OCI-LY3 (cell line): ENCODE measurements at regions not wholly inside any gene's neighbourhood (a gene's known extent, or its start where the extent isn't known, plus 50 kb on each side); places are given as distances from the start of the nearest gene placed in this dataset.

Source experiments
- H2AFZ ChIP-seq: fragments of 200-600, 300-600 bp; shearing (Covaris generic); 2 replicates; pipeline ENCODE4 v1.6.0; 2014; ENCODE audit warnings: antibody characterized with exemption, low read depth, low read length
- H3K27ac ChIP-seq: fragments of 200-600, 300-600 bp; sonication (generic); 2 replicates; pipeline ENCODE4 v1.5.1; 2014; ENCODE audit warnings: mild to moderate bottlenecking, low read length, moderate library complexity, mixed read lengths
- H3K27me3 ChIP-seq: fragments of 200-600, 300-600 bp; sonication (generic); 2 replicates; pipeline ENCODE4 v1.6.1; 2014; ENCODE audit warnings: low read depth, low read length, mixed read lengths
- H3K36me3 ChIP-seq: fragments of 200-600, 300-600 bp; sonication (generic); replicated peaks from 2 replicates; pipeline ENCODE3; 2014; ENCODE audit warnings: low read depth, low read length, mixed read lengths
- H3K4me1 ChIP-seq: fragments of 300-600, 200-600 bp; sonication (generic); 2 replicates; pipeline ENCODE4 v1.6.1; 2014; ENCODE audit warnings: low read length, mixed read lengths
- H3K4me2 ChIP-seq: fragments of 200-600, 300-600 bp; sonication (generic); 2 replicates; pipeline ENCODE4 v1.6.1; 2014; ENCODE audit warnings: low read length, mixed read lengths
- H3K4me3 ChIP-seq: fragments of 300-600, 200-600 bp; sonication (generic); 2 replicates; pipeline ENCODE4 v1.5.1; 2014; ENCODE audit warnings: antibody characterized with exemption, mild to moderate bottlenecking, low read length, moderate library complexity
- H3K79me2 ChIP-seq: fragments of 300-600, 200-600 bp; shearing (Covaris generic); 2 replicates; pipeline ENCODE4 v1.6.1; 2014; ENCODE audit warnings: mild to moderate bottlenecking, low read length, mixed read lengths
- H3K9ac ChIP-seq: fragments of 300-600, 200-600 bp; shearing (Covaris generic); 2 replicates; pipeline ENCODE4 v1.6.0; 2014; ENCODE audit warnings: mild to moderate bottlenecking, low read length, moderate library complexity
- H3K9me3 ChIP-seq: fragments of 200-600, 300-600 bp; shearing (Covaris generic); 2 replicates; pipeline ENCODE4 v1.6.1; 2014; ENCODE audit warnings: low read length, mixed read lengths; ENCODE audit not compliant: insufficient read depth
- H4K20me1 ChIP-seq: fragments of 200-600, 300-600 bp; sonication (generic); 2 replicates; pipeline ENCODE4 v1.6.1; 2016; ENCODE audit warnings: low read length, mixed read lengths; ENCODE audit not compliant: insufficient read depth
- EZH2phosphoT487 ChIP-seq: fragments of 200-600 bp; shearing (Covaris generic); IDR thresholded peaks from 2 replicates; pipeline ENCODE4 v1.6.1; 2018; ENCODE audit warnings: antibody characterized with exemption, mixed run types, low read depth
- TF ChIP-seq, protein P1 (sequence below): fragments of 200-600, 300-600 bp; sonication (generic); IDR thresholded peaks from 2 replicates; pipeline ENCODE4 v1.5.1; 2014; ENCODE audit warnings: antibody characterized with exemption, low read length, low read depth

DNA sequence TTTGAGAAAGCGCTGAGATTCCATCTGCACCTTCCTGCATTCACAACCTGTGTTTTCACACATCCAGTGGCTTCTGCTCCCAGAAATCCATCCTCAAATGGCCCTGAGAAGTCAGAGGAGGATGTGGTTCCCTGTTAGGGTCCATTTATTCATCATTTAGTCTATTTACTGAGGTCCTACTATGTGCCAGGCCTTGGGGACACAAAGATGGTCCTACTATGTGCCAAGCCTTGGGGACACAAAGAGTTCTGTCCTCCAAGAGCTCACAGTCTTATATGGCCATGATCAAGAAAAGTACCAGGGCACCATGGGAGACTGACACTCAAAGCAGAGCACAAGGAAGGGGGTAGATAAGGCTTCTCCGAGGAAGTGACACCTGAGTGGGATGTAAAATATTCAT is 147.1 kb upstream of the ATP1B1 start:
- no peak for TF ChIP-seq EZH2phosphoT487
- TF ChIP-seq, protein P1, sequence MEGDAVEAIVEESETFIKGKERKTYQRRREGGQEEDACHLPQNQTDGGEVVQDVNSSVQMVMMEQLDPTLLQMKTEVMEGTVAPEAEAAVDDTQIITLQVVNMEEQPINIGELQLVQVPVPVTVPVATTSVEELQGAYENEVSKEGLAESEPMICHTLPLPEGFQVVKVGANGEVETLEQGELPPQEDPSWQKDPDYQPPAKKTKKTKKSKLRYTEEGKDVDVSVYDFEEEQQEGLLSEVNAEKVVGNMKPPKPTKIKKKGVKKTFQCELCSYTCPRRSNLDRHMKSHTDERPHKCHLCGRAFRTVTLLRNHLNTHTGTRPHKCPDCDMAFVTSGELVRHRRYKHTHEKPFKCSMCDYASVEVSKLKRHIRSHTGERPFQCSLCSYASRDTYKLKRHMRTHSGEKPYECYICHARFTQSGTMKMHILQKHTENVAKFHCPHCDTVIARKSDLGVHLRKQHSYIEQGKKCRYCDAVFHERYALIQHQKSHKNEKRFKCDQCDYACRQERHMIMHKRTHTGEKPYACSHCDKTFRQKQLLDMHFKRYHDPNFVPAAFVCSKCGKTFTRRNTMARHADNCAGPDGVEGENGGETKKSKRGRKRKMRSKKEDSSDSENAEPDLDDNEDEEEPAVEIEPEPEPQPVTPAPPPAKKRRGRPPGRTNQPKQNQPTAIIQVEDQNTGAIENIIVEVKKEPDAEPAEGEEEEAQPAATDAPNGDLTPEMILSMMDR, result no peak

DNA sequence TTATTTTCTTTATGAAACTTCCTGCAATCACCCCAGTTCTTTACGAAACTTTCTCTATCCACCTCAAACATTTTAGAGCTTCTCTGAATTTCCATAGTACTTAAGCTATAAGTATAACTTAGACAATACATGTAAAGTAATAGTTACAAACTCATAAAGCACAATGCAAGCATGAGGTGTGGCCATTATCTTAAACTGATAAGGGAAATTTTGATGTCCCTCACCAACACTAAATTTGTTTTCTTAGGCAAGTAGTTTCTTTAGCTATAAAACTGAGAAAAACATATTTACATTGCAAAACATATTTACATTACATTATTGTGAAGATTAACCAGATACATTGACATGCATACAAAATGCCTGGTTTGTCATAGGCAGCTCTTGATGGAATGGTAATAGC is 146.4 kb upstream of the ATP1B1 start:
- H3K79me2 ChIP-seq, result no peaks in the 10 kb centered on the region
- H4K20me1 ChIP-seq, result no peaks in the 10 kb centered on the region
- no peak overlapping the region for H2AFZ ChIP-seq
- H3K27me3 ChIP-seq, result no peaks in the 10 kb centered on the region
- H3K27ac ChIP-seq, result no peak overlapping the region
- TF ChIP-seq, protein P1, result no peak
- no peak for TF ChIP-seq EZH2phosphoT487
- no peak overlapping the region for H3K9ac ChIP-seq
- H3K4me1 ChIP-seq, result peaks cover 32% of the 10 kb centered on the region
- H3K4me3 ChIP-seq, result no peak overlapping the region
- no peaks in the 10 kb centered on the region for H3K36me3 ChIP-seq
- no peaks in the 10 kb centered on the region for H3K9me3 ChIP-seq
- H3K4me2 ChIP-seq, result no peak overlapping the region

More for the DNA sequence above, 147.1 kb upstream of the ATP1B1 start:
- Histone ChIP-seq H3K9me3 (no peaks in the 10 kb centered on the region), H3K9ac (no peak overlapping the region), H3K27ac (no peak overlapping the region), H3K27me3 (no peaks in the 10 kb centered on the region), H3K79me2 (no peaks in the 10 kb centered on the region), H3K36me3 (no peaks in the 10 kb centered on the region), H3K4me2 (no peak overlapping the region), H4K20me1 (no peaks in the 10 kb centered on the region), H3K4me3 (no peak overlapping the region), H3K4me1 (peaks cover 25% of the 10 kb centered on the region), H2AFZ (no peak overlapping the region)

DNA sequence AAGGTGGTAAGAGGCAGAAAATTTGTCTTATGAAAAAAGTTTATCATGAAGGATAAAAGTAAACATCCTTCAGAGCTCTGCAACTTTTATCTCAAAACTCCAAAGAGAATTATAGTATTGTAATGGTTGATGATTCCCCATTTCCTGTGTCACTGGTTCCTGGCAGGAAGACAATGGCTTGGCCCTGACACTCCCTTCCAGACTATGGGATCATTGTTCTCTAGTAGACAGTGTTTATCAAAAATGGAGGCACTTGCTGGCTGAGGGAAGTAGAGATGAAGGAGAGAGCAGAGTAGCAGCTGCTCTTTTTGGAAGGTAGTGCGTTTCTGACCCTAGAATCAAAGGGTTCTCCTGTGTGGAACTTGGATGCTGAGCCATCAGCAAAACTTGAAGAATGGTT is 145.9 kb upstream of the ATP1B1 start:
- Histone ChIP-seq H3K27ac (no peak overlapping the region), H4K20me1 (no peaks in the 10 kb centered on the region), H3K9me3 (no peaks in the 10 kb centered on the region), H3K4me3 (no peak overlapping the region), H3K9ac (no peak overlapping the region), H3K4me1 (peaks cover 33% of the 10 kb centered on the region), H3K36me3 (no peaks in the 10 kb centered on the region), H3K4me2 (no peak overlapping the region), H3K27me3 (no peaks in the 10 kb centered on the region), H3K79me2 (no peaks in the 10 kb centered on the region), H2AFZ (no peak overlapping the region)
- TF ChIP-seq EZH2phosphoT487, result no peak
- TF ChIP-seq, protein P1, result no peak

DNA sequence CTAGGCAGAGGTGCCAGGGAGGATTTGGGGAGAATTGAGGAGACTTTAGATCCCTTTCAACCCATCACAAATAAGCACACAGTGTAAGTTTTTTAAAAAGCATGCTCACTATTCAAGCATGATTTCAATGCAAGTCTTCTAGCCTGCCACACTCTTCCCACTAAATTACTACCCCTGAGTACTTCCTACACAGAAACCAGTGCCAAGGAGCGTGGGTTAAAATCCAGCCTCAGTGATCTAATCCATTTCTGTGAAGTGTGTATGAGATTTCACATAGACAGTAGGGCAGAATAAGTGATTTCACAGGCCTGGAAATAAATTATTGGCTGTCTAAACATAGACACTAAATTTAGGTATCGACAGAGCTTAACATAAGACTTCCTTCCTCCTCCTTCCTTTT is 142.9 kb upstream of the ATP1B1 start:
- Histone ChIP-seq H3K4me1 (peaks cover 29% of the 10 kb centered on the region), H3K27ac (no peak overlapping the region), H3K79me2 (no peaks in the 10 kb centered on the region), H2AFZ (no peak overlapping the region), H3K4me3 (no peak overlapping the region), H3K4me2 (no peak overlapping the region), H3K9me3 (no peaks in the 10 kb centered on the region), H4K20me1 (no peaks in the 10 kb centered on the region), H3K27me3 (no peaks in the 10 kb centered on the region), H3K9ac (no peak overlapping the region), H3K36me3 (no peaks in the 10 kb centered on the region)
- no peak for TF ChIP-seq EZH2phosphoT487
- TF ChIP-seq, protein P1, result no peak
